ENCODE measurements at regions not wholly inside any gene's neighbourhood (a gene's known extent, or its start where the extent isn't known, plus 50 kb on each side); places are given as distances from the start of the nearest gene placed in this dataset.

GRCh38 chr2:181258720-181259119 is 198.5 kb upstream of the ITGA4 start:
- TF ChIP-seq ZC3H10 (CRISPR knock-in tag; IDR thresholded peaks at IDR 0.05) (peak; percentile 47), ESRRG (CRISPR knock-in tag; IDR thresholded peaks at IDR 0.05) (0 out of 2 replicates have a peak, but pooled peaks have one; percentile 9), ZNF565 (CRISPR knock-in tag; conservative IDR thresholded peaks at IDR 0.05; ENCODE audit: low read depth) (no peak), ZFP3 (CRISPR knock-in tag; IDR thresholded peaks at IDR 0.05) (no peak), TSHZ2 (CRISPR knock-in tag; IDR thresholded peaks at IDR 0.05) (no peak), PATZ1 (CRISPR knock-in tag; IDR thresholded peaks at IDR 0.05; ENCODE audit: borderline replicate concordance) (peak; percentile 64), POU6F1 (CRISPR knock-in tag; IDR thresholded peaks at IDR 0.05; ENCODE audit: borderline replicate concordance, low read depth) (no peak; the same call in 1 of the 2 replicates), ZFP30 (CRISPR knock-in tag; IDR thresholded peaks at IDR 0.05) (no peak), TCF4 (CRISPR knock-in tag; IDR thresholded peaks at IDR 0.05; ENCODE audit: borderline replicate concordance) (peak; percentile 28; the same call in 1 of the 2 replicates), ARNTL (CRISPR knock-in tag; IDR thresholded peaks at IDR 0.05; ENCODE audit: borderline replicate concordance, low read depth) (no peak), ZNF70 (CRISPR knock-in tag; IDR thresholded peaks at IDR 0.05) (no peak), CSDC2 (CRISPR knock-in tag; IDR thresholded peaks at IDR 0.05) (no peak), PPARA (CRISPR knock-in tag; IDR thresholded peaks at IDR 0.05; ENCODE audit: borderline replicate concordance) (no peak), ZNF8 (CRISPR knock-in tag; IDR thresholded peaks at IDR 0.05) (no peak), GLIS3 (CRISPR knock-in tag; IDR thresholded peaks at IDR 0.05) (no peak), TOX (CRISPR knock-in tag; IDR thresholded peaks at IDR 0.05; ENCODE audit: borderline replicate concordance) (peak; percentile 88; the same call in 1 of the 2 replicates), RARB (CRISPR knock-in tag; IDR thresholded peaks at IDR 0.05) (peak; percentile 25; the same call in 1 of the 2 replicates), SNAI2 (CRISPR knock-in tag; IDR thresholded peaks at IDR 0.05) (no peak), CREB5 (CRISPR knock-in tag; IDR thresholded peaks at IDR 0.05; ENCODE audit: low read depth) (peak; percentile 66; the same call in 1 of the 2 replicates), OSR1 (CRISPR knock-in tag; IDR thresholded peaks at IDR 0.05) (no peak), ISL1 (CRISPR knock-in tag; IDR thresholded peaks at IDR 0.05) (peak; percentile 96), BACH2 (CRISPR knock-in tag; IDR thresholded peaks at IDR 0.05; ENCODE audit: borderline replicate concordance) (no peak), CSRNP3 (CRISPR knock-in tag; IDR thresholded peaks at IDR 0.05) (peak; percentile 51; the same call in 1 of the 2 replicates)
- peak; percentile 99 for ATAC-seq

GRCh38 chr2:181262782-181263181 is 194.4 kb upstream of the ITGA4 start:
- ATAC-seq, result no peak

More at GRCh38 chr2:181262782-181263181, 194.4 kb upstream of the ITGA4 start:
- TF ChIP-seq TSHZ2 (CRISPR knock-in tag; IDR thresholded peaks at IDR 0.05) (no peak), ISL1 (CRISPR knock-in tag; IDR thresholded peaks at IDR 0.05) (no peak), CSRNP3 (CRISPR knock-in tag; IDR thresholded peaks at IDR 0.05) (no peak), POU6F1 (CRISPR knock-in tag; IDR thresholded peaks at IDR 0.05; ENCODE audit: borderline replicate concordance, low read depth) (no peak)

Measured in SK-N-SH treated with all-trans-retinoic acid at 6 μM for 48 hours (cell line).